ENCODE measurements at regions not wholly inside any gene's neighbourhood (a gene's known extent, or its start where the extent isn't known, plus 50 kb on each side); places are given as distances from the start of the nearest gene placed in this dataset.

GRCh38 chr6:19287928-19288327, 549.2 kb upstream of the ID4 start:
- no peak for DNase-seq
- H3K4me1 ChIP-seq: no peaks in the 10 kb centered on the region
- no peak overlapping the region for H3K4me3 ChIP-seq
- no peaks in the 10 kb centered on the region for H3K36me3 ChIP-seq
- intact Hi-C loops (cut with DNase I): no loop called here
- WGBS, 2 donors: 81 to 97% methylated on average over 1 of the region's 1 CpG
- no peak for TF ChIP-seq POLR2AphosphoS5 (IDR thresholded peaks at IDR 0.05)
- no peak for TF ChIP-seq POLR2A (IDR thresholded peaks at IDR 0.05)
- no peak for TF ChIP-seq CTCF (IDR thresholded peaks at IDR 0.05)
- TF ChIP-seq EP300 (IDR thresholded peaks at IDR 0.05): no peak
- H3K27ac ChIP-seq: no peak overlapping the region
- no peaks in the 10 kb centered on the region for H3K9me3 ChIP-seq
- no peaks in the 10 kb centered on the region for H3K27me3 ChIP-seq

GRCh38 chr6:19289457-19289856, 547.7 kb upstream of the ID4 start:
- TF ChIP-seq POLR2AphosphoS5 (IDR thresholded peaks at IDR 0.05) (no peak), CTCF (IDR thresholded peaks at IDR 0.05) (no peak), EP300 (IDR thresholded peaks at IDR 0.05) (no peak), POLR2A (IDR thresholded peaks at IDR 0.05) (no peak)
- intact Hi-C loops (cut with DNase I): no loop called here
- Histone ChIP-seq H3K9me3 (no peaks in the 10 kb centered on the region), H3K4me1 (no peaks in the 10 kb centered on the region), H3K27me3 (no peaks in the 10 kb centered on the region), H3K4me3 (no peak overlapping the region), H3K36me3 (no peaks in the 10 kb centered on the region), H3K27ac (no peak overlapping the region)
- no peak for DNase-seq

- Histone ChIP-seq H3K36me3 (no peaks in the 10 kb centered on the region), H3K27me3 (no peaks in the 10 kb centered on the region), H3K27ac (no peak overlapping the region), H3K4me1 (peaks cover 0 to 3% (median 3%) of the 10 kb centered on the region in 4 donors), H3K4me3 (no peak overlapping the region), H3K9me3 (no peaks in the 10 kb centered on the region)
- WGBS, 2 donors: 27 to 57% methylated on average over 4 of the region's 4 CpGs
- intact Hi-C loops (cut with DNase I): no loop called here
- no peak for DNase-seq
- TF ChIP-seq EP300 (IDR thresholded peaks at IDR 0.05) (no peak), POLR2AphosphoS5 (IDR thresholded peaks at IDR 0.05) (no peak), POLR2A (IDR thresholded peaks at IDR 0.05) (no peak), CTCF (IDR thresholded peaks at IDR 0.05) (no peak)
These were observed 539.3 kb upstream of the ID4 start for GRCh38 chr6:19297880-19298279.

DNA sequence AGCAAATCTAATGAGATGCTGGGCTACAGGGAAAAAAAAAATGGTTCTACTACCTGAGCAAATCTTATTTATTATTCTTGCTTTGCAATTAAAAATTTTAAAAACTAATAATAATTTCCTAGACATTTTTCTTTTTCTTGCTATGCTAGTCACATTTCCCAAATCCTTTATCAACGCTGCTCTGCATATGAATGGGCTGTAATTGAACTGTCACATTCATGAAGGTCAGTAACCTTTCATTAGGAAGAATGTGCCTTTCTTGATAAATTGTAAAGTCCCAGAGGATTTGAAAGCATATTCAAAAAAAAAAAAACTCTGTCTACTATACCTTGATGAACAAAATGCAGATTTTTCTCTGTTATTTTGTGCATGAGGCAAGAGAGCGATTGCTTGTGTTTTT, 538.7 kb upstream of the ID4 start:
- Histone ChIP-seq H3K27me3 (no peaks in the 10 kb centered on the region), H3K36me3 (no peaks in the 10 kb centered on the region), H3K9me3 (no peaks in the 10 kb centered on the region), H3K27ac (no peak overlapping the region), H3K4me1 (peaks cover 0 to 8% (median 7%) of the 10 kb centered on the region in 4 donors), H3K4me3 (no peak overlapping the region)
- no peak for DNase-seq
- TF ChIP-seq CTCF (IDR thresholded peaks at IDR 0.05) (no peak), POLR2A (IDR thresholded peaks at IDR 0.05) (no peak), EP300 (IDR thresholded peaks at IDR 0.05) (no peak), POLR2AphosphoS5 (IDR thresholded peaks at IDR 0.05) (no peak)
- intact Hi-C loops (cut with DNase I): no loop called here
- whole genome bisulfite sequencing, 2 donors: 88 to 96% methylated on average over 2 of the region's 2 CpGs

- Histone ChIP-seq H3K27ac (no peak overlapping the region), H3K9me3 (no peaks in the 10 kb centered on the region), H3K36me3 (no peaks in the 10 kb centered on the region), H3K27me3 (no peaks in the 10 kb centered on the region), H3K4me1 (peaks cover 0 to 15% (median 11%) of the 10 kb centered on the region in 4 donors), H3K4me3 (no peak overlapping the region)
- intact Hi-C loops (cut with DNase I): no loop called here
- WGBS, 2 donors: 74 to 81% methylated on average over 3 of the region's 3 CpGs
- TF ChIP-seq POLR2AphosphoS5 (IDR thresholded peaks at IDR 0.05) (no peak), CTCF (IDR thresholded peaks at IDR 0.05) (no peak), POLR2A (IDR thresholded peaks at IDR 0.05) (no peak), EP300 (IDR thresholded peaks at IDR 0.05) (no peak)
- no peak for DNase-seq
These were observed 538.0 kb upstream of the ID4 start for GRCh38 chr6:19299129-19299528.

Data from sigmoid colon (tissue), 6 donors.